ENCODE measurements at regions not wholly inside any gene's neighbourhood (a gene's known extent, or its start where the extent isn't known, plus 50 kb on each side); places are given as distances from the start of the nearest gene placed in this dataset.

- peaks cover 15% of the 10 kb centered on the region for H3K4me1 ChIP-seq (ENCODE audit: low read length)
- H3F3A ChIP-seq (ENCODE audit: insufficient read depth, low read length) = peaks cover 7% of the 10 kb centered on the region; the same call in 1 of the 2 replicates
- H3K4me3 ChIP-seq (ENCODE audit: low read length) = no peak overlapping the region
- peaks cover 7% of the 10 kb centered on the region; the same call in 1 of the 2 replicates for H3K79me2 ChIP-seq (ENCODE audit: low read length)
- TF ChIP-seq EZH2 (optimal IDR thresholded peaks at IDR 0.05; ENCODE audit: low read depth, low read length) = no peak
- no peak for TF ChIP-seq CTCF (IDR thresholded peaks at IDR 0.05; ENCODE audit: low read length)
- no peak for TF ChIP-seq EZH2phosphoT487 (IDR thresholded peaks at IDR 0.05; ENCODE audit: low read length)
- no peaks in the 10 kb centered on the region for H3K9me2 ChIP-seq (replicated peaks; ENCODE audit: insufficient read depth, low read length)
- no peak overlapping the region for H3K27ac ChIP-seq (ENCODE audit: low read length)
- DNase-seq = no peak
- no peak overlapping the region for H2AFZ ChIP-seq (ENCODE audit: low read length)
- no peaks in the 10 kb centered on the region for H3K36me3 ChIP-seq (replicated peaks; ENCODE audit: insufficient read depth, low read length)
- no peak overlapping the region for H3K9ac ChIP-seq (ENCODE audit: low read length)
- no peaks in the 10 kb centered on the region for H3K9me3 ChIP-seq (replicated peaks; ENCODE audit: insufficient read depth, low read length)
- H3K4me2 ChIP-seq (ENCODE audit: low read depth, low read length) = no peak overlapping the region
- H3K27me3 ChIP-seq (replicated peaks; ENCODE audit: insufficient read depth, low read length) = no peaks in the 10 kb centered on the region
- no peaks in the 10 kb centered on the region for H4K20me1 ChIP-seq (ENCODE audit: insufficient read depth, low read length)
These were observed 117.6 kb upstream of the TMCC3 start for GRCh38 chr12:94767956-94768355.

- no peak overlapping the region for H2AFZ ChIP-seq (ENCODE audit: low read length)
- no peaks in the 10 kb centered on the region for H4K20me1 ChIP-seq (ENCODE audit: insufficient read depth, low read length)
- H3K27me3 ChIP-seq (replicated peaks; ENCODE audit: insufficient read depth, low read length) = no peaks in the 10 kb centered on the region
- H3K36me3 ChIP-seq (replicated peaks; ENCODE audit: insufficient read depth, low read length) = no peaks in the 10 kb centered on the region
- H3K9ac ChIP-seq (ENCODE audit: low read length) = no peak overlapping the region
- no peak overlapping the region for H3K27ac ChIP-seq (ENCODE audit: low read length)
- no peak overlapping the region for H3K4me3 ChIP-seq (ENCODE audit: low read length)
- peaks cover 7% of the 10 kb centered on the region; the same call in 1 of the 2 replicates for H3F3A ChIP-seq (ENCODE audit: insufficient read depth, low read length)
- peaks cover 7% of the 10 kb centered on the region; the same call in 1 of the 2 replicates for H3K79me2 ChIP-seq (ENCODE audit: low read length)
- TF ChIP-seq EZH2 (optimal IDR thresholded peaks at IDR 0.05; ENCODE audit: low read depth, low read length) (no peak), EZH2phosphoT487 (IDR thresholded peaks at IDR 0.05; ENCODE audit: low read length) (no peak), CTCF (IDR thresholded peaks at IDR 0.05; ENCODE audit: low read length) (no peak)
- H3K9me3 ChIP-seq (replicated peaks; ENCODE audit: insufficient read depth, low read length) = no peaks in the 10 kb centered on the region
- DNase-seq = no peak
- no peaks in the 10 kb centered on the region for H3K9me2 ChIP-seq (replicated peaks; ENCODE audit: insufficient read depth, low read length)
- H3K4me2 ChIP-seq (ENCODE audit: low read depth, low read length) = no peak overlapping the region
- H3K4me1 ChIP-seq (ENCODE audit: low read length) = peaks cover 22% of the 10 kb centered on the region
These were observed 116.0 kb upstream of the TMCC3 start for GRCh38 chr12:94766397-94766796.

- peaks cover 22% of the 10 kb centered on the region for H3K4me1 ChIP-seq (ENCODE audit: low read length)
- H3K79me2 ChIP-seq (ENCODE audit: low read length) = peaks cover 11% of the 10 kb centered on the region
- DNase-seq = no peak
- no peak overlapping the region for H2AFZ ChIP-seq (ENCODE audit: low read length)
- H3K4me2 ChIP-seq (ENCODE audit: low read depth, low read length) = peak overlapping the region; percentile 74; the same call in 1 of the 2 replicates
- H4K20me1 ChIP-seq (ENCODE audit: insufficient read depth, low read length) = no peaks in the 10 kb centered on the region
- no peaks in the 10 kb centered on the region for H3K27me3 ChIP-seq (replicated peaks; ENCODE audit: insufficient read depth, low read length)
- H3K9me2 ChIP-seq (replicated peaks; ENCODE audit: insufficient read depth, low read length) = no peaks in the 10 kb centered on the region
- H3K27ac ChIP-seq (ENCODE audit: low read length) = no peak overlapping the region
- H3K4me3 ChIP-seq (ENCODE audit: low read length) = no peak overlapping the region
- TF ChIP-seq EZH2phosphoT487 (IDR thresholded peaks at IDR 0.05; ENCODE audit: low read length) = no peak
- TF ChIP-seq EZH2 (optimal IDR thresholded peaks at IDR 0.05; ENCODE audit: low read depth, low read length) = no peak
- TF ChIP-seq CTCF (IDR thresholded peaks at IDR 0.05; ENCODE audit: low read length) = no peak
- no peak overlapping the region for H3K9ac ChIP-seq (ENCODE audit: low read length)
- H3K9me3 ChIP-seq (replicated peaks; ENCODE audit: insufficient read depth, low read length) = no peaks in the 10 kb centered on the region
- H3F3A ChIP-seq (ENCODE audit: insufficient read depth, low read length) = peaks cover 7% of the 10 kb centered on the region; the same call in 1 of the 2 replicates
- no peaks in the 10 kb centered on the region for H3K36me3 ChIP-seq (replicated peaks; ENCODE audit: insufficient read depth, low read length)
These were observed 113.1 kb upstream of the TMCC3 start for GRCh38 chr12:94763462-94763861.
